HCT116 (cell line): ENCODE measurements at regions not wholly inside any gene's neighbourhood (a gene's known extent, or its start where the extent isn't known, plus 50 kb on each side); places are given as distances from the start of the nearest gene placed in this dataset.

Experiments
- ATAC-seq: fragments of 200-7000 bp; cut with Tn5 transposase; 2 replicates; pipeline ENCODE4 v1.9.1; 2020; ENCODE audit warnings: mild to moderate bottlenecking, moderate library complexity
- BruUV-seq: library from RNA; stranded (reverse); fragments of 400-500 nt; replicated peaks from 2 replicates; lab custom pipeline; 2021; lab: Mats Ljungman, UMichigan
- CTCF ChIA-PET: fragments of 300-600 bp; sonication (Branson Sonifier 250); formaldehyde crosslinking; loops from one replicate; lab custom pipeline; 2021; ENCODE audit warnings: antibody characterized with exemption; lab: Charles Lee
- POLR2A ChIA-PET: fragments of 300-600, 350-600 bp; sonication (Branson Sonifier 250); formaldehyde crosslinking; loops from one replicate; lab custom pipeline; 2021; ENCODE audit warnings: antibody characterized with exemption; lab: Charles Lee
- RAD21 ChIA-PET, 2 experiments: fragments of 300-600 bp; sonication (Branson Sonifier 250); formaldehyde crosslinking; loops; one replicate each; lab custom pipeline; 2023; ENCODE audit warnings: low total read pairs in 2 of 2; ENCODE audit not compliant: uncharacterized antibody in 2 of 2, unreplicated experiment in 2 of 2, low non-redundant PET in 1 of 2; lab: Charles Lee
- DNase-seq: peaks from one replicate; pipeline ENCODE4 v3.0.0-alpha.2; 2010; ENCODE audit warnings: low read depth, low spot score
- H2AFZ ChIP-seq: fragments of 200-600 bp; shearing (Covaris generic), sonication (generic); 2 replicates; pipeline ENCODE4 v1.6.1; 2017; ENCODE audit warnings: low read depth, mixed run types, mixed read lengths, antibody characterized with exemption, low read length; ENCODE audit not compliant: poor library complexity, severe bottlenecking
- H3K27ac ChIP-seq: 2 replicates; pipeline ENCODE4 v1.5.1; 2012; ENCODE audit warnings: low read depth, low read length
- H3K27me3 ChIP-seq: fragments of 200-600 bp; sonication (generic); 2 replicates; pipeline ENCODE4 v1.6.1; 2016; ENCODE audit warnings: mixed run types, low read length, mixed read lengths; ENCODE audit not compliant: insufficient read depth
- H3K36me3 ChIP-seq, 2 experiments: fragments of 200-500 bp in 1 of 2; fragments of 200-600 bp in 1 of 2; sonication (Bioruptor generic) in 1 of 2; sonication (generic) in 1 of 2; 2 replicates each; pipeline versions ENCODE4 v1.5.1 to v1.6.1; 2014 to 2016; ENCODE audit warnings: low read length in 2 of 2, inconsistent platforms in 1 of 2, mixed read lengths in 1 of 2, mixed run types in 1 of 2; ENCODE audit not compliant: insufficient read depth in 2 of 2, control insufficient read depth in 1 of 2
- H3K4me1 ChIP-seq, 2 experiments: fragments of 200-600 bp in 1 of 2; sonication (generic) in 1 of 2; 2 replicates each; pipeline versions ENCODE4 v1.5.1 to v1.6.1; 2012 to 2017; ENCODE audit warnings: low read length in 2 of 2, inconsistent platforms in 1 of 2, mild to moderate bottlenecking in 1 of 2, mixed read lengths in 1 of 2, mixed run types in 1 of 2, moderate library complexity in 1 of 2; ENCODE audit not compliant: insufficient read depth in 2 of 2, control insufficient read depth in 1 of 2
- H3K4me2 ChIP-seq: fragments of 200-600 bp; sonication (generic); 2 replicates; pipeline ENCODE4 v1.6.1; 2017; ENCODE audit warnings: mixed run types, low read length, mixed read lengths
- H3K4me3 ChIP-seq, 2 experiments: fragments of 200-600 bp in 1 of 2; sonication (generic) in 1 of 2; replicated peaks in 1 of 2; 2 replicates each; pipeline ENCODE4 v1.5.1; 2011 to 2016; ENCODE audit warnings: low read length in 2 of 2, control low read depth in 1 of 2, low read depth in 1 of 2, mild to moderate bottlenecking in 1 of 2, mixed read lengths in 1 of 2, mixed run types in 1 of 2
- H3K79me2 ChIP-seq: fragments of 200-600 bp; sonication (generic); 2 replicates; pipeline ENCODE4 v1.6.1; 2017; ENCODE audit warnings: mild to moderate bottlenecking, mixed run types, low read length, moderate library complexity, mixed read lengths; ENCODE audit not compliant: insufficient read depth
- H3K9ac ChIP-seq: fragments of 200-600 bp; sonication (generic); 2 replicates; pipeline ENCODE4 v1.6.1; 2016; ENCODE audit warnings: low read length, mixed read lengths
- H3K9me2 ChIP-seq: fragments of 200-600 bp; sonication (generic), shearing (Covaris generic); 2 replicates; pipeline ENCODE4 v1.6.1; 2017; ENCODE audit warnings: mixed run types, mild to moderate bottlenecking, moderate library complexity; ENCODE audit not compliant: insufficient read depth
- H3K9me3 ChIP-seq, 2 experiments: fragments of 200-500 bp in 1 of 2; fragments of 200-600 bp in 1 of 2; sonication (Bioruptor generic) in 1 of 2; sonication (generic) in 1 of 2; 2 replicates each; pipeline ENCODE4 v1.6.1; 2014 to 2017; ENCODE audit warnings: low read length in 2 of 2, mixed read lengths in 2 of 2, inconsistent platforms in 1 of 2, low read depth in 1 of 2, mild to moderate bottlenecking in 1 of 2, mixed run types in 1 of 2, moderate library complexity in 1 of 2; ENCODE audit not compliant: control insufficient read depth in 1 of 2, insufficient read depth in 1 of 2
- H4K20me1 ChIP-seq: fragments of 200-600 bp; sonication (generic), shearing (Covaris generic); 2 replicates; pipeline ENCODE4 v1.6.1; 2017; ENCODE audit warnings: mixed run types, mild to moderate bottlenecking, moderate library complexity; ENCODE audit not compliant: insufficient read depth
- EGR1 ChIP-seq: IDR thresholded peaks from 2 replicates; pipeline ENCODE4 v1.6.1; 2012; ENCODE audit warnings: low read depth
- JUND ChIP-seq: IDR thresholded peaks from 2 replicates; pipeline ENCODE4 v1.6.1; 2012
- SRF ChIP-seq: IDR thresholded peaks from 2 replicates; pipeline ENCODE4 v1.6.1; 2012; ENCODE audit warnings: low read depth
- ZNF274 ChIP-seq: fragments of 200-500 bp; sonication (Bioruptor generic); IDR thresholded peaks from 2 replicates; pipeline ENCODE4 v1.6.1; 2014; ENCODE audit warnings: mild to moderate bottlenecking, low read depth, low read length, inconsistent platforms
- intact Hi-C: fragments of 100-400 bp; cut with micrococcal nuclease; formaldehyde crosslinking; loops from 2 replicates; pipeline ENCODE4 v1.10.0; 2022
- TF ChIP-seq, protein P1 (sequence below): IDR thresholded peaks from 2 replicates; pipeline ENCODE4 v1.6.1; 2011; ENCODE audit warnings: mild to moderate bottlenecking, low read length, moderate library complexity; ENCODE audit not compliant: insufficient replicate concordance; ENCODE audit errors: extremely low read depth
- TF ChIP-seq, protein P2 (sequence below): IDR thresholded peaks from 2 replicates; pipeline ENCODE4 v1.6.1; 2012; ENCODE audit warnings: low read depth
- TF ChIP-seq, protein P3 (sequence below): IDR thresholded peaks from 2 replicates; pipeline ENCODE4 v1.6.1; 2012

DNA sequence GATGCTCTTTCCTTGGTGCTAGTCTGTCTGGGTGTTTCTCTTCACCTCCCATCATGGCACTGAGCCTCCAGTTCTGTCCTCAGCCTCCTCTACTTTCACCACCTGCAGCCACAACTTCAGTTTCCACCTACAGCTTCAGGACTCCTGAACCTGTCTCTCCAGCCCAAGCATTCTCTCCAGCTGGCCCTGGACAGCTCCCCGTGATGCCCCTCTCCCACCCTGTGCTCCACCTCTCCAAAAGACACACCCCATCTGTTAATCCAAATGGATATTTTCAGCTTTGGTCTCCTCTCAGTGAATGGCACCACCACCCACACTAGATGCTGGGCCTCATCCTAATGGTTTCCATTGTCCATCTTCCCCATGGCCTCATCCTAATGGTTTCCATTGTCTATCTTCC is 79.5 kb upstream of the NEDD9 start:
- H2AFZ ChIP-seq = no peak overlapping the region
- no peaks in the 10 kb centered on the region for H3K36me3 ChIP-seq
- ChIA-PET CTCF (no interaction called here), RAD21 (no interaction called here), POLR2A (no interaction called here)
- H3K27ac ChIP-seq = no peak overlapping the region
- no peaks in the 10 kb centered on the region for H3K79me2 ChIP-seq
- H3K9me2 ChIP-seq = no peaks in the 10 kb centered on the region
- no peak for DNase-seq
- H4K20me1 ChIP-seq = no peaks in the 10 kb centered on the region
- no TSS peak for BruUV-seq
- no peak overlapping the region for H3K4me2 ChIP-seq
- no peak overlapping the region for H3K9ac ChIP-seq
- H3K9me3 ChIP-seq = no peaks in the 10 kb centered on the region
- intact Hi-C loops = no loop called here
- H3K4me1 ChIP-seq = peaks cover 0 to 12% of the 10 kb centered on the region in 2 experiments; a peak in 2 of 4 replicates
- no peak for ATAC-seq
- H3K4me3 ChIP-seq = no peak overlapping the region
- TF ChIP-seq EGR1 = no peak
- TF ChIP-seq ZNF274 = no peak
- TF ChIP-seq SRF = no peak
- TF ChIP-seq, protein P1, sequence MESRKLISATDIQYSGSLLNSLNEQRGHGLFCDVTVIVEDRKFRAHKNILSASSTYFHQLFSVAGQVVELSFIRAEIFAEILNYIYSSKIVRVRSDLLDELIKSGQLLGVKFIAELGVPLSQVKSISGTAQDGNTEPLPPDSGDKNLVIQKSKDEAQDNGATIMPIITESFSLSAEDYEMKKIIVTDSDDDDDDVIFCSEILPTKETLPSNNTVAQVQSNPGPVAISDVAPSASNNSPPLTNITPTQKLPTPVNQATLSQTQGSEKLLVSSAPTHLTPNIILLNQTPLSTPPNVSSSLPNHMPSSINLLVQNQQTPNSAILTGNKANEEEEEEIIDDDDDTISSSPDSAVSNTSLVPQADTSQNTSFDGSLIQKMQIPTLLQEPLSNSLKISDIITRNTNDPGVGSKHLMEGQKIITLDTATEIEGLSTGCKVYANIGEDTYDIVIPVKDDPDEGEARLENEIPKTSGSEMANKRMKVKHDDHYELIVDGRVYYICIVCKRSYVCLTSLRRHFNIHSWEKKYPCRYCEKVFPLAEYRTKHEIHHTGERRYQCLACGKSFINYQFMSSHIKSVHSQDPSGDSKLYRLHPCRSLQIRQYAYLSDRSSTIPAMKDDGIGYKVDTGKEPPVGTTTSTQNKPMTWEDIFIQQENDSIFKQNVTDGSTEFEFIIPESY = no peak
- TF ChIP-seq JUND = no peak
- TF ChIP-seq, protein P2, sequence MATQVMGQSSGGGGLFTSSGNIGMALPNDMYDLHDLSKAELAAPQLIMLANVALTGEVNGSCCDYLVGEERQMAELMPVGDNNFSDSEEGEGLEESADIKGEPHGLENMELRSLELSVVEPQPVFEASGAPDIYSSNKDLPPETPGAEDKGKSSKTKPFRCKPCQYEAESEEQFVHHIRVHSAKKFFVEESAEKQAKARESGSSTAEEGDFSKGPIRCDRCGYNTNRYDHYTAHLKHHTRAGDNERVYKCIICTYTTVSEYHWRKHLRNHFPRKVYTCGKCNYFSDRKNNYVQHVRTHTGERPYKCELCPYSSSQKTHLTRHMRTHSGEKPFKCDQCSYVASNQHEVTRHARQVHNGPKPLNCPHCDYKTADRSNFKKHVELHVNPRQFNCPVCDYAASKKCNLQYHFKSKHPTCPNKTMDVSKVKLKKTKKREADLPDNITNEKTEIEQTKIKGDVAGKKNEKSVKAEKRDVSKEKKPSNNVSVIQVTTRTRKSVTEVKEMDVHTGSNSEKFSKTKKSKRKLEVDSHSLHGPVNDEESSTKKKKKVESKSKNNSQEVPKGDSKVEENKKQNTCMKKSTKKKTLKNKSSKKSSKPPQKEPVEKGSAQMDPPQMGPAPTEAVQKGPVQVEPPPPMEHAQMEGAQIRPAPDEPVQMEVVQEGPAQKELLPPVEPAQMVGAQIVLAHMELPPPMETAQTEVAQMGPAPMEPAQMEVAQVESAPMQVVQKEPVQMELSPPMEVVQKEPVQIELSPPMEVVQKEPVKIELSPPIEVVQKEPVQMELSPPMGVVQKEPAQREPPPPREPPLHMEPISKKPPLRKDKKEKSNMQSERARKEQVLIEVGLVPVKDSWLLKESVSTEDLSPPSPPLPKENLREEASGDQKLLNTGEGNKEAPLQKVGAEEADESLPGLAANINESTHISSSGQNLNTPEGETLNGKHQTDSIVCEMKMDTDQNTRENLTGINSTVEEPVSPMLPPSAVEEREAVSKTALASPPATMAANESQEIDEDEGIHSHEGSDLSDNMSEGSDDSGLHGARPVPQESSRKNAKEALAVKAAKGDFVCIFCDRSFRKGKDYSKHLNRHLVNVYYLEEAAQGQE = no peak
- TF ChIP-seq, protein P3, sequence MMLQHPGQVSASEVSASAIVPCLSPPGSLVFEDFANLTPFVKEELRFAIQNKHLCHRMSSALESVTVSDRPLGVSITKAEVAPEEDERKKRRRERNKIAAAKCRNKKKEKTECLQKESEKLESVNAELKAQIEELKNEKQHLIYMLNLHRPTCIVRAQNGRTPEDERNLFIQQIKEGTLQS = no peak
- no peaks in the 10 kb centered on the region for H3K27me3 ChIP-seq
